ENCODE measurements at regions not wholly inside any gene's neighbourhood (a gene's known extent, or its start where the extent isn't known, plus 50 kb on each side); places are given as distances from the start of the nearest gene placed in this dataset.

DNA sequence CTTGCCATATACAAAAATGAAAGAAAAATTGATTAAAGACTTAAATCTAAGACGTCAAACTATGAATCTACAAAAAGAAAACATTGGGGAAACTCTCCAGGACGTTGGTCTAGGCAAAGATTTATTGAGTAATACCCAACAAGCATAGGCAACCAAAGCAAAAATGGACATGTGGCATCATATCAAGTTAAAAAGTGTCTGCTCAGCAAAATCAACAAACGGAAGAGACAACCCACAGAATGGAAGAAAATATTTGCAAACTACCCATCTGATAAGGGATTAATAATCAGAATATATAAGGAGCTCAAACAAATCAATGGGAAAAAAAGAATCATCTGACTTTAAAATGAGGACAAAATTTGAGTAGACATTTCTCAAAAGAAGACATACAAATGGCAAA, 160.9 kb downstream of the DCLK3 start:
- no peak overlapping the region for H3K27ac Mint-ChIP-seq
- DNase-seq = no peak
- H3K4me3 Mint-ChIP-seq = no peak overlapping the region
- H3K9me3 Mint-ChIP-seq = peaks cover 1% of the 10 kb centered on the region
- peaks cover 2% of the 10 kb centered on the region for H3K27me3 Mint-ChIP-seq
- POLR2A ChIA-PET = no interaction called here
- H3K4me1 Mint-ChIP-seq = no peaks in the 10 kb centered on the region
- H3K36me3 Mint-ChIP-seq = no peaks in the 10 kb centered on the region
- ATAC-seq (ENCODE audit: low read depth) = no peak

DNA sequence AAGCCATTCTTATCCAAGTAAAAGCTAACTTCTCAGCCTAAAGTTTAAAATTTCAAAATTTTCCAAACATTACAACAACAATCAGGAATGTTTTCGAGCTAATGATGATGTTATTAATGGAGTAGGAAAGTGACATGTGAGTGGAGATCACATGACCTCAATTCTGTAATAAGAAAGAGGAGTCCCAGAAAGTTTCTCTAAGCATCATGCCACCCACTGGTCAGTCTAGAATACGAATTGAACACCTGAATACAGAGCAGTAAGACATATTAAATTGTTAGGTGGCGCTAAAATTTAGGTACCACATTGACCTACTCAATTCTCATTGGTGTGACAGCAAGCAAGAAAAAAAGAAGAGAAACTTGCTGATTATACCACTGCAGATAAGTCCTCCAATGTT, 163.9 kb downstream of the DCLK3 start:
- no peak for DNase-seq
- Mint-ChIP-seq H3K27me3 (peaks cover 2% of the 10 kb centered on the region), H3K4me3 (no peak overlapping the region), H3K27ac (no peak overlapping the region), H3K9me3 (peaks cover 1% of the 10 kb centered on the region), H3K36me3 (no peaks in the 10 kb centered on the region), H3K4me1 (no peaks in the 10 kb centered on the region)
- POLR2A ChIA-PET = no interaction called here
- no peak for ATAC-seq (ENCODE audit: low read depth)
